IMR-90 (cell line): ENCODE measurements at regions not wholly inside any gene's neighbourhood (a gene's known extent, or its start where the extent isn't known, plus 50 kb on each side); places are given as distances from the start of the nearest gene placed in this dataset.

Experiments
- ATAC-seq: fragments of 200-7000 bp; cut with Tn5 transposase; 2 replicates; pipeline ENCODE4 v1.9.1; 2020; ENCODE audit warnings: low read depth, mild to moderate bottlenecking, moderate library complexity
- BruUV-seq: library from RNA; stranded (reverse); fragments of 400-500 nt; replicated peaks from 2 replicates; lab custom pipeline; 2021; lab: Mats Ljungman, UMichigan
- CTCF ChIA-PET: fragments of 300-600 bp; formaldehyde crosslinking; extraction: SDS; loops from one replicate; lab custom pipeline; 2021; ENCODE audit warnings: antibody characterized with exemption; lab: Yijun Ruan, JAX
- POLR2A ChIA-PET: fragments of 300-600 bp; sonication (Branson Sonifier 250); formaldehyde crosslinking; loops from one replicate; lab custom pipeline; 2022; ENCODE audit warnings: antibody characterized with exemption; ENCODE audit not compliant: unreplicated experiment; lab: Charles Lee
- DNase-seq: peaks from one replicate; pipeline ENCODE4 v3.0.0; 2013
- H2AFZ ChIP-seq: replicated peaks from 2 replicates; pipeline ENCODE3; 2013; ENCODE audit warnings: low read length, mild to moderate bottlenecking; ENCODE audit not compliant: poor library complexity
- H2AK5ac ChIP-seq: 2 replicates; pipeline ENCODE4 v1.6.1; 2013; ENCODE audit warnings: low read depth, low read length, inconsistent platforms
- H2AK9ac ChIP-seq: replicated peaks from 2 replicates; pipeline ENCODE3; 2013; ENCODE audit warnings: mild to moderate bottlenecking, low read depth, low read length, moderate library complexity; ENCODE audit not compliant: poor library complexity
- H2BK120ac ChIP-seq: 2 replicates; pipeline ENCODE4 v1.6.1; 2013; ENCODE audit warnings: low read depth, low read length, inconsistent platforms
- H2BK15ac ChIP-seq: 3 replicates; pipeline ENCODE4 v1.6.1; 2013; ENCODE audit warnings: low read depth, low read length, inconsistent platforms
- H2BK20ac ChIP-seq: 2 replicates; pipeline ENCODE4 v1.6.1; 2013; ENCODE audit warnings: low read depth, mild to moderate bottlenecking, inconsistent platforms, low read length, moderate library complexity
- H2BK5ac ChIP-seq: 2 replicates; pipeline ENCODE4 v1.6.1; 2013; ENCODE audit warnings: mild to moderate bottlenecking, low read depth, low read length, inconsistent platforms; ENCODE audit not compliant: poor library complexity, severe bottlenecking
- H3K14ac ChIP-seq: replicated peaks from 2 replicates; pipeline ENCODE4 v1.6.1; 2013; ENCODE audit warnings: low read depth, low read length, inconsistent platforms
- H3K18ac ChIP-seq: 2 replicates; pipeline ENCODE4 v1.6.1; 2013; ENCODE audit warnings: low read depth, low read length, control low read depth
- H3K23ac ChIP-seq: 2 replicates; pipeline ENCODE4 v1.6.1; 2013; ENCODE audit warnings: low read depth, low read length, inconsistent platforms
- H3K27ac ChIP-seq: 2 replicates; pipeline ENCODE4 v1.5.1; 2013; ENCODE audit warnings: mild to moderate bottlenecking, control low read depth, low read length; ENCODE audit not compliant: insufficient read depth
- H3K27me3 ChIP-seq: 2 replicates; pipeline ENCODE4 v1.6.1; 2013; ENCODE audit warnings: low read length; ENCODE audit not compliant: control insufficient read depth, insufficient read depth
- H3K36me3 ChIP-seq: 2 replicates; pipeline ENCODE4 v1.6.1; 2013; ENCODE audit warnings: low read length, mixed read lengths; ENCODE audit not compliant: control insufficient read depth, insufficient read depth
- H3K4ac ChIP-seq: 2 replicates; pipeline ENCODE4 v1.6.1; 2013; ENCODE audit warnings: low read depth, low read length, inconsistent platforms
- H3K4me1 ChIP-seq: 2 replicates; pipeline ENCODE4 v1.6.1; 2013; ENCODE audit warnings: low read length, mixed read lengths; ENCODE audit not compliant: control insufficient read depth, insufficient read depth
- H3K4me2 ChIP-seq: 2 replicates; pipeline ENCODE4 v1.6.1; 2013; ENCODE audit warnings: low read depth, mild to moderate bottlenecking, control low read depth, low read length, moderate library complexity
- H3K4me3 ChIP-seq: 2 replicates; pipeline ENCODE4 v1.5.1; 2013; ENCODE audit warnings: low read depth, mild to moderate bottlenecking, control low read depth, low read length, moderate library complexity; ENCODE audit not compliant: insufficient read depth
- H3K56ac ChIP-seq: 2 replicates; pipeline ENCODE4 v1.6.1; 2013; ENCODE audit warnings: low read length, inconsistent platforms; ENCODE audit not compliant: insufficient read depth; ENCODE audit errors: extremely low read depth
- H3K79me1 ChIP-seq, 2 experiments: 2 replicates each; pipeline ENCODE4 v1.6.1; 2013; ENCODE audit warnings: low read length in 2 of 2, inconsistent platforms in 1 of 2, low read depth in 1 of 2
- H3K9ac ChIP-seq: 2 replicates; pipeline ENCODE4 v1.6.1; 2013; ENCODE audit warnings: low read depth, low read length, control low read depth
- H3K9me1 ChIP-seq: 2 replicates; pipeline ENCODE4 v1.6.1; 2013; ENCODE audit warnings: low read length, inconsistent platforms; ENCODE audit not compliant: insufficient read depth
- H3K9me3 ChIP-seq: 2 replicates; pipeline ENCODE4 v1.6.1; 2013; ENCODE audit warnings: low read length; ENCODE audit not compliant: control insufficient read depth, insufficient read depth
- H4K20me1 ChIP-seq: 2 replicates; pipeline ENCODE4 v1.6.1; 2013; ENCODE audit warnings: low read length, inconsistent platforms; ENCODE audit not compliant: insufficient read depth
- H4K5ac ChIP-seq: 2 replicates; pipeline ENCODE4 v1.6.1; 2013; ENCODE audit warnings: mild to moderate bottlenecking, low read depth, low read length, control low read depth
- H4K8ac ChIP-seq, 2 experiments: 2 replicates each; pipeline ENCODE4 v1.6.1; 2013; ENCODE audit warnings: low read depth in 2 of 2, low read length in 2 of 2, control low read depth in 1 of 2, inconsistent platforms in 1 of 2
- H4K91ac ChIP-seq: 2 replicates; pipeline ENCODE4 v1.6.1; 2013; ENCODE audit warnings: low read depth, low read length, inconsistent platforms; ENCODE audit not compliant: insufficient read depth
- BHLHE40 ChIP-seq: fragments of 150-350 bp; IDR thresholded peaks from 2 replicates; pipeline ENCODE4 v1.6.1; 2016; ENCODE audit warnings: mild to moderate bottlenecking, low read depth, low read length
- CEBPB ChIP-seq: IDR thresholded peaks from 2 replicates; pipeline ENCODE4 v1.6.1; 2012; ENCODE audit warnings: low read depth, low read length, improper control_type of control experiment
- CHD1 ChIP-seq: IDR thresholded peaks from 2 replicates; pipeline ENCODE4 v1.6.1; 2012; ENCODE audit warnings: low read depth, low read length, improper control_type of control experiment
- FOS ChIP-seq: fragments of 150-350 bp; IDR thresholded peaks from 2 replicates; pipeline ENCODE4 v1.6.1; 2016; ENCODE audit warnings: low read depth, low read length
- MAFK ChIP-seq: IDR thresholded peaks from 2 replicates; pipeline ENCODE4 v1.6.1; 2012; ENCODE audit warnings: low read depth, low read length, improper control_type of control experiment
- MAZ ChIP-seq: IDR thresholded peaks from 2 replicates; pipeline ENCODE4 v1.6.1; 2012; ENCODE audit warnings: low read depth, mild to moderate bottlenecking, low read length, improper control_type of control experiment, moderate library complexity, borderline replicate concordance
- MXI1 ChIP-seq: IDR thresholded peaks from 2 replicates; pipeline ENCODE4 v1.6.1; 2012; ENCODE audit warnings: low read depth, mild to moderate bottlenecking, low read length, moderate library complexity, borderline replicate concordance
- NFE2L2 ChIP-seq: fragments of 150-350 bp; IDR thresholded peaks from 2 replicates; pipeline ENCODE4 v1.6.1; 2016; ENCODE audit warnings: low read depth, mild to moderate bottlenecking, low read length
- POLR2A ChIP-seq: IDR thresholded peaks from 2 replicates; pipeline ENCODE4 v1.6.1; 2012; ENCODE audit warnings: mild to moderate bottlenecking, low read depth, low read length
- RAD21 ChIP-seq: IDR thresholded peaks from 2 replicates; pipeline ENCODE4 v1.6.1; 2012; ENCODE audit warnings: low read length, improper control_type of control experiment
- RCOR1 ChIP-seq: IDR thresholded peaks from 2 replicates; pipeline ENCODE4 v1.6.1; 2012; ENCODE audit warnings: mild to moderate bottlenecking, low read length, improper control_type of control experiment; ENCODE audit not compliant: insufficient replicate concordance
- RFX5 ChIP-seq: IDR thresholded peaks from 2 replicates; pipeline ENCODE4 v1.8.0; 2012; ENCODE audit warnings: low read depth, mild to moderate bottlenecking, low read length, moderate library complexity
- SMC3 ChIP-seq: fragments of 150-350 bp; IDR thresholded peaks from 2 replicates; pipeline ENCODE4 v1.6.1; 2016; ENCODE audit warnings: low read depth, mild to moderate bottlenecking, antibody characterized with exemption, low read length, moderate library complexity
- WGBS, 2 experiments: methylation state at CpG; one replicate each; pipeline versions ENCODE4 v1.1.5 to v1.1.7; 2013; ENCODE audit warnings: missing lambda C conversion rate in 2 of 2; ENCODE audit not compliant: insufficient read length in 1 of 2; ENCODE audit errors: extremely low coverage in 2 of 2; 5-methylcytosine and 5-hydroxymethylcytosine counted together
- dilution Hi-C: fragments of 300-500 bp; cut with HindIII; formaldehyde crosslinking; loops from one replicate; pipeline ENCODE4 v1.14.3; 2018; ENCODE audit warnings: low sequenced_read_pairs; ENCODE audit not compliant: unreplicated experiment
- in situ Hi-C: fragments of 300-500 bp; cut with MboI; formaldehyde crosslinking; loops from 3 replicates; pipeline ENCODE4 v1.14.3; 2019; ENCODE audit warnings: low sequenced_read_pairs, inconsistent platforms, mixed read lengths
- intact Hi-C: fragments of 100-400 bp; cut with micrococcal nuclease; formaldehyde crosslinking; loops from 2 replicates; pipeline ENCODE4 v1.10.0; 2022
- TF ChIP-seq, protein P1 (sequence below): conservative IDR thresholded peaks from 2 replicates; pipeline ENCODE4 v1.5.1; 2012; ENCODE audit warnings: mild to moderate bottlenecking, low read depth, low read length, improper control_type of control experiment
- TF ChIP-seq, protein P2 (sequence below): fragments of 150-350 bp; IDR thresholded peaks from 2 replicates; pipeline ENCODE4 v1.6.1; 2017; ENCODE audit warnings: mild to moderate bottlenecking, antibody characterized with exemption, low read length, low read depth
- TF ChIP-seq, protein P3 (sequence below): fragments of 150-350 bp; IDR thresholded peaks from 2 replicates; pipeline ENCODE4 v1.6.1; 2016; ENCODE audit warnings: low read depth, mild to moderate bottlenecking, low read length, moderate library complexity, borderline replicate concordance

DNA sequence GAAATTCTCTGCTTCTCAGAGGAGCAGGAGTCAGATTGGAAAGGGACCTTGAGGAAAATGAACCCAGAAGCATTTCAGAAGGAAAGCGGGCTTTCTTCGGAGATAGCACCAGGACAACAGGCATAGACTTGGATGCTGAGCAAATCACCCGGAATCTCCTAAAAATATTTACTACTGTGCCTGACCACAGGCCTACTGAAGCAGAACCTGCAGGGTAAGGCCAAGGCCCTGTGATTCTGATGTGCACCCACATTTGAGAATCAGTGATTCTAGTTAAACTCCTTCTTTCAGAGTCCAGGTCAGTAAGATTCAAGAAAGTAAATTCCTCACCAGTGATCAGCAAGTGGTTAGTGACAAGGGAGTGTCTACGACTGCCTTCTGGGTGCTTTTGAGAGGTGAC, 307.3 kb upstream of the DUSP10 start:
- DNase-seq (no peak), ATAC-seq (no peak)
- in situ Hi-C loops: no loop called here
- no peak overlapping the region for H3K9ac ChIP-seq
- H3K9me3 ChIP-seq: no peaks in the 10 kb centered on the region
- no peak overlapping the region for H2AK9ac ChIP-seq
- BruUV-seq: no TSS peak
- H3K79me1 ChIP-seq: no peaks in the 10 kb centered on the region
- H3K27me3 ChIP-seq: no peaks in the 10 kb centered on the region; the same call in 1 of the 2 replicates
- H2BK20ac ChIP-seq: 0 out of 2 replicates have a peak overlapping the region, but pooled peaks have one; percentile 39
- peak overlapping the region; percentile 46; the same call in 1 of the 2 replicates for H4K91ac ChIP-seq
- H2BK5ac ChIP-seq: no peak overlapping the region
- H3K4me2 ChIP-seq: no peak overlapping the region
- no peak overlapping the region for H3K27ac ChIP-seq
- POLR2A ChIA-PET: no interaction called here
- H2AK5ac ChIP-seq: peak overlapping the region; percentile 23; the same call in 1 of the 2 replicates
- H2AFZ ChIP-seq: no peak overlapping the region
- no peak overlapping the region for H3K56ac ChIP-seq
- no peak overlapping the region for H3K4me3 ChIP-seq
- H3K4ac ChIP-seq: peak overlapping the region; percentile 18
- peak overlapping the region; percentile 11; the same call in 1 of the 3 replicates for H2BK15ac ChIP-seq
- 0 out of 2 replicates have a peak overlapping the region, but pooled peaks have one; percentile 42 for H3K14ac ChIP-seq
- no peaks in the 10 kb centered on the region for H3K36me3 ChIP-seq
- H4K8ac ChIP-seq: peak overlapping the region in 1 of 2 experiments; percentile 19; a peak in 1 of 4 replicates
- WGBS, 2 experiments: 92% methylated on average over 2 of the region's 4 CpGs; no CpG with 5 or more reads in 1 of the 2 experiments
- H4K5ac ChIP-seq: no peak overlapping the region
- H3K4me1 ChIP-seq: peaks cover 13% of the 10 kb centered on the region
- CTCF ChIA-PET: no interaction called here
- H2BK120ac ChIP-seq: 0 out of 2 replicates have a peak overlapping the region, but pooled peaks have one; percentile 49
- no peak for TF ChIP-seq FOS
- no peak for TF ChIP-seq SMC3
- TF ChIP-seq, protein P1, sequence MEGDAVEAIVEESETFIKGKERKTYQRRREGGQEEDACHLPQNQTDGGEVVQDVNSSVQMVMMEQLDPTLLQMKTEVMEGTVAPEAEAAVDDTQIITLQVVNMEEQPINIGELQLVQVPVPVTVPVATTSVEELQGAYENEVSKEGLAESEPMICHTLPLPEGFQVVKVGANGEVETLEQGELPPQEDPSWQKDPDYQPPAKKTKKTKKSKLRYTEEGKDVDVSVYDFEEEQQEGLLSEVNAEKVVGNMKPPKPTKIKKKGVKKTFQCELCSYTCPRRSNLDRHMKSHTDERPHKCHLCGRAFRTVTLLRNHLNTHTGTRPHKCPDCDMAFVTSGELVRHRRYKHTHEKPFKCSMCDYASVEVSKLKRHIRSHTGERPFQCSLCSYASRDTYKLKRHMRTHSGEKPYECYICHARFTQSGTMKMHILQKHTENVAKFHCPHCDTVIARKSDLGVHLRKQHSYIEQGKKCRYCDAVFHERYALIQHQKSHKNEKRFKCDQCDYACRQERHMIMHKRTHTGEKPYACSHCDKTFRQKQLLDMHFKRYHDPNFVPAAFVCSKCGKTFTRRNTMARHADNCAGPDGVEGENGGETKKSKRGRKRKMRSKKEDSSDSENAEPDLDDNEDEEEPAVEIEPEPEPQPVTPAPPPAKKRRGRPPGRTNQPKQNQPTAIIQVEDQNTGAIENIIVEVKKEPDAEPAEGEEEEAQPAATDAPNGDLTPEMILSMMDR: no peak
- TF ChIP-seq CEBPB: no peak
- TF ChIP-seq RFX5: no peak
- TF ChIP-seq RCOR1: no peak
- TF ChIP-seq MXI1: no peak
- no peak for TF ChIP-seq RAD21
- no peak for TF ChIP-seq NFE2L2
- TF ChIP-seq, protein P2, sequence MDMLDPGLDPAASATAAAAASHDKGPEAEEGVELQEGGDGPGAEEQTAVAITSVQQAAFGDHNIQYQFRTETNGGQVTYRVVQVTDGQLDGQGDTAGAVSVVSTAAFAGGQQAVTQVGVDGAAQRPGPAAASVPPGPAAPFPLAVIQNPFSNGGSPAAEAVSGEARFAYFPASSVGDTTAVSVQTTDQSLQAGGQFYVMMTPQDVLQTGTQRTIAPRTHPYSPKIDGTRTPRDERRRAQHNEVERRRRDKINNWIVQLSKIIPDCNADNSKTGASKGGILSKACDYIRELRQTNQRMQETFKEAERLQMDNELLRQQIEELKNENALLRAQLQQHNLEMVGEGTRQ: no peak
- no peak for TF ChIP-seq CHD1
- no peak for TF ChIP-seq BHLHE40
- no peak for TF ChIP-seq MAZ
- TF ChIP-seq, protein P3, sequence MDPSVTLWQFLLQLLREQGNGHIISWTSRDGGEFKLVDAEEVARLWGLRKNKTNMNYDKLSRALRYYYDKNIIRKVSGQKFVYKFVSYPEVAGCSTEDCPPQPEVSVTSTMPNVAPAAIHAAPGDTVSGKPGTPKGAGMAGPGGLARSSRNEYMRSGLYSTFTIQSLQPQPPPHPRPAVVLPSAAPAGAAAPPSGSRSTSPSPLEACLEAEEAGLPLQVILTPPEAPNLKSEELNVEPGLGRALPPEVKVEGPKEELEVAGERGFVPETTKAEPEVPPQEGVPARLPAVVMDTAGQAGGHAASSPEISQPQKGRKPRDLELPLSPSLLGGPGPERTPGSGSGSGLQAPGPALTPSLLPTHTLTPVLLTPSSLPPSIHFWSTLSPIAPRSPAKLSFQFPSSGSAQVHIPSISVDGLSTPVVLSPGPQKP: no peak
- no peak for TF ChIP-seq POLR2A
- TF ChIP-seq MAFK: no peak
- intact Hi-C loops: loop anchor here (10.0 kb wide), 2 partner anchors 184 to 406 kb away; no protein-coding TSS in a partner anchor
- peaks cover 6% of the 10 kb centered on the region; the same call in 1 of the 2 replicates for H3K9me1 ChIP-seq
- no peak overlapping the region for H3K23ac ChIP-seq
- 0 out of 2 replicates have a peak overlapping the region, but pooled peaks have one; percentile 14 for H3K18ac ChIP-seq
- dilution Hi-C loops: no loop called here
- H4K20me1 ChIP-seq: no peaks in the 10 kb centered on the region
